GM23248 (cell line): ENCODE measurements at regions not wholly inside any gene's neighbourhood (a gene's known extent, or its start where the extent isn't known, plus 50 kb on each side); places are given as distances from the start of the nearest gene placed in this dataset. TPM values are rescaled to one million over a fixed set of nuclear protein-coding genes. Genes with fewer than 3 reads are reported as not detected.

Experiments used
- DNase-seq: peaks from one replicate; pipeline ENCODE4 v3.0.0-alpha.2; 2015
- H2AFZ ChIP-seq: fragments of 200-600 bp; sonication (generic); 2 replicates; pipeline ENCODE4 v1.6.1; 2016; ENCODE audit warnings: antibody characterized with exemption
- H3F3A ChIP-seq: fragments of 200-600 bp; sonication (generic); 2 replicates; pipeline ENCODE4 v1.6.1; 2016; ENCODE audit warnings: mild to moderate bottlenecking, antibody characterized with exemption, mixed run types; ENCODE audit not compliant: insufficient read depth
- H3K27ac ChIP-seq: fragments of 200-600 bp; sonication (generic); 2 replicates; pipeline ENCODE4 v1.5.1; 2016; ENCODE audit warnings: mild to moderate bottlenecking
- H3K27me3 ChIP-seq: fragments of 200-600 bp; sonication (generic); replicated peaks from 2 replicates; pipeline ENCODE4 v1.6.1; 2016; ENCODE audit warnings: mild to moderate bottlenecking; ENCODE audit not compliant: insufficient read depth
- H3K36me3 ChIP-seq: fragments of 200-600 bp; sonication (generic); 2 replicates; pipeline ENCODE4 v1.6.1; 2016; ENCODE audit warnings: low read depth, mild to moderate bottlenecking
- H3K4me1 ChIP-seq: fragments of 200-600 bp; sonication (generic); 2 replicates; pipeline ENCODE4 v1.6.1; 2016; ENCODE audit warnings: mild to moderate bottlenecking; ENCODE audit not compliant: insufficient read depth
- H3K4me2 ChIP-seq: fragments of 200-600 bp; sonication (generic); one replicate; pipeline ENCODE4 v1.6.1; 2016; ENCODE audit warnings: mild to moderate bottlenecking; ENCODE audit not compliant: unreplicated experiment
- H3K4me3 ChIP-seq: fragments of 200-600 bp; sonication (generic); 2 replicates; pipeline ENCODE4 v1.5.1; 2016; ENCODE audit warnings: mild to moderate bottlenecking
- H3K79me2 ChIP-seq: fragments of 200-600 bp; sonication (generic); 2 replicates; pipeline ENCODE4 v1.6.1; 2016; ENCODE audit warnings: mild to moderate bottlenecking; ENCODE audit not compliant: insufficient read depth
- H3K9ac ChIP-seq: fragments of 200-600 bp; sonication (generic); 2 replicates; pipeline ENCODE4 v1.6.1; 2016; ENCODE audit warnings: mild to moderate bottlenecking
- H3K9me2 ChIP-seq: fragments of 200-600 bp; sonication (generic); 2 replicates; pipeline ENCODE4 v1.6.1; 2016; ENCODE audit warnings: mixed run types, mild to moderate bottlenecking, moderate library complexity; ENCODE audit not compliant: insufficient read depth
- H3K9me3 ChIP-seq: fragments of 200-600 bp; sonication (generic); one replicate; pipeline ENCODE4 v1.6.1; 2017; ENCODE audit warnings: low read depth
- H4K20me1 ChIP-seq: fragments of 200-600 bp; sonication (generic); 2 replicates; pipeline ENCODE4 v1.6.0; 2016; ENCODE audit not compliant: insufficient read depth
- EZH2 ChIP-seq: fragments of 200-600 bp; sonication (generic); IDR thresholded peaks from 2 replicates; pipeline ENCODE4 v1.6.1; 2018; ENCODE audit warnings: antibody characterized with exemption, mild to moderate bottlenecking; ENCODE audit not compliant: insufficient read depth, poor library complexity, severe bottlenecking
- EZH2phosphoT487 ChIP-seq: fragments of 200-600 bp; sonication (generic); IDR thresholded peaks from 2 replicates; pipeline ENCODE4 v1.6.1; 2018; ENCODE audit warnings: antibody characterized with exemption, moderate library complexity, mild to moderate bottlenecking, low read depth; ENCODE audit not compliant: insufficient read depth
- WGBS, 2 experiments: methylation state at CpG; one replicate each; pipeline ENCODE4 v1.1.6; 2015 to 2017; ENCODE audit warnings: low lambda C conversion rate in 2 of 2, low coverage in 1 of 2; ENCODE audit errors: missing lambda C conversion rate in 2 of 2; 5-methylcytosine and 5-hydroxymethylcytosine counted together
- in situ Hi-C: fragments of 300-500 bp; cut with MboI; formaldehyde crosslinking; loops from 2 replicates; pipeline ENCODE4 v1.15.0; 2020
- small RNA-seq: library from RNA; depleted of rRNA; stranded (forward); fragments of <200 nt; gene quantifications from one replicate; pipeline ENCODE3, GENCODE V24; 2014; ENCODE audit warnings: low read depth, low replicate concordance

GRCh38 chr4:8932884-8933283 is 61.2 kb upstream of the HMX1 start:
- H3K27me3 ChIP-seq: no peaks in the 10 kb centered on the region
- H3K4me1 ChIP-seq: no peaks in the 10 kb centered on the region
- no peak overlapping the region for H3K4me2 ChIP-seq
- H3K9me3 ChIP-seq: no peaks in the 10 kb centered on the region
- TF ChIP-seq EZH2phosphoT487 (no peak), EZH2 (no peak)
- no peak overlapping the region for H3K4me3 ChIP-seq
- H3K79me2 ChIP-seq: no peaks in the 10 kb centered on the region
- in situ Hi-C loops: no loop called here
- H2AFZ ChIP-seq: no peak overlapping the region
- H3K9ac ChIP-seq: no peak overlapping the region
- no peak overlapping the region for H3K27ac ChIP-seq
- no peak for DNase-seq
- H3K9me2 ChIP-seq: no peaks in the 10 kb centered on the region
- no peaks in the 10 kb centered on the region for H3F3A ChIP-seq
- 0 to 4% methylated on average over 1 of the region's 1 CpG for WGBS, 2 experiments
- H3K36me3 ChIP-seq: no peaks in the 10 kb centered on the region
- H4K20me1 ChIP-seq: no peaks in the 10 kb centered on the region

- H3F3A ChIP-seq: no peaks in the 10 kb centered on the region
- no peak for TF ChIP-seq EZH2
- no peak for TF ChIP-seq EZH2phosphoT487
- no peaks in the 10 kb centered on the region for H3K9me3 ChIP-seq
- no peaks in the 10 kb centered on the region for H3K36me3 ChIP-seq
- H3K4me1 ChIP-seq: no peaks in the 10 kb centered on the region
- H4K20me1 ChIP-seq: no peaks in the 10 kb centered on the region
- DNase-seq: no peak
- WGBS, 2 experiments: 0 to 3% methylated on average over 1 of the region's 1 CpG
- in situ Hi-C loops: no loop called here
- no peak overlapping the region for H3K27ac ChIP-seq
- no peak overlapping the region for H3K4me2 ChIP-seq
- H3K79me2 ChIP-seq: no peaks in the 10 kb centered on the region
- no peak overlapping the region for H3K9ac ChIP-seq
- H3K27me3 ChIP-seq: peaks cover 4% of the 10 kb centered on the region; the same call in 1 of the 2 replicates
- no peak overlapping the region for H2AFZ ChIP-seq
- H3K9me2 ChIP-seq: no peaks in the 10 kb centered on the region
- H3K4me3 ChIP-seq: no peak overlapping the region
These were observed 56.4 kb upstream of the HMX1 start for GRCh38 chr4:8928074-8928473.

DNA sequence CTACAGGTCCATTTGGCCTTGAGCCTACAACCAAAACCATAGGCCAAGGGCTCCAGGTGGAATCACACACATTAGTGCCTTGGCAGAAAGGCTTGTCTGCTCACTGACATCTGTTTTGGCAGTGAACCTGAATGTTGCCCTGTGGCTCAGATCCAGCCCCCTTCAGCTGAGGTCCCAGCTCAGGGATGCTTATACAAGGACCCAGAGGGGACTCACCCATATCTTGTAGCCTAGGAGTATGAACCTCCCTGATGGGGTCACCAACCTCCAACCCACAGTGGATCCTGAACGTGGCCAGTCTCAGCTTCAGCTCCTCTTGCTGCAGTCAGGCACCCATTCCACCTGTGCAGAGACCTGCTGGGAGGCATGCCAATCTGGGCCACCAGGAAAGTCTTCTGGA is 50.8 kb upstream of the HMX1 start:
- Histone ChIP-seq H3K9me3 (no peaks in the 10 kb centered on the region), H3K4me1 (no peaks in the 10 kb centered on the region), H3F3A (no peaks in the 10 kb centered on the region), H2AFZ (no peak overlapping the region), H4K20me1 (no peaks in the 10 kb centered on the region), H3K27ac (no peak overlapping the region), H3K4me3 (no peak overlapping the region), H3K79me2 (no peaks in the 10 kb centered on the region), H3K9ac (no peak overlapping the region), H3K36me3 (no peaks in the 10 kb centered on the region), H3K9me2 (no peaks in the 10 kb centered on the region), H3K27me3 (peaks cover 8% of the 10 kb centered on the region; the same call in 1 of the 2 replicates), H3K4me2 (no peak overlapping the region)
- TF ChIP-seq EZH2 (no peak), EZH2phosphoT487 (no peak)
- no peak for DNase-seq
- 0 to 8% methylated on average over 1 of the region's 1 CpG for WGBS, 2 experiments
- in situ Hi-C loops: no loop called here

DNA sequence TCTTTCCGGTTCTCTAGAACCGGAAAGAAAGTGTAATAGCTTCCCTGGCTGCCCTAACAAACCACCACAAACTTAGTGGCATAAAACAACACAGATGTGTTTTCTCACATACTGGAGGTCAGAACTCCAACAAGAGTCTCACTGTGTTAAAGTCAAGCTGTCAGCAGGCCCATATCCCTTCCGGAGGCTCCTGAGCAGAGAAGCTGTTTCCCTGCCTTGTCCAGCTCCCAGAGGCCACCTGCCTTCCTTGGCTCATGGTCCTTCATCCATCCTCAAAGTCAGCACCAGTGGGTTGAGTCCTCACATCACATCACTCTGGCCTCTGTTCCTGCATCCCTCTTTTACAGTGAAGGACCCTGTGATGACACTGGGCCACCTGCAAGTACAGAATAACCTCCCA is 49.8 kb upstream of the HMX1 start:
- WGBS, 2 experiments: 29 to 31% methylated on average over 3 of the region's 3 CpGs
- TF ChIP-seq EZH2 (no peak), EZH2phosphoT487 (no peak)

More for the DNA sequence above, 49.8 kb upstream of the HMX1 start:
- H3K4me3 ChIP-seq: no peak overlapping the region
- H4K20me1 ChIP-seq: no peaks in the 10 kb centered on the region
- no peaks in the 10 kb centered on the region for H3K9me3 ChIP-seq
- no peak overlapping the region for H2AFZ ChIP-seq
- no peak overlapping the region for H3K9ac ChIP-seq
- DNase-seq: no peak
- H3K27ac ChIP-seq: no peak overlapping the region
- in situ Hi-C loops: no loop called here
- H3K27me3 ChIP-seq: peaks cover 8% of the 10 kb centered on the region; the same call in 1 of the 2 replicates
- H3K79me2 ChIP-seq: no peaks in the 10 kb centered on the region
- H3K4me1 ChIP-seq: no peaks in the 10 kb centered on the region
- no peak overlapping the region for H3K4me2 ChIP-seq
- H3K9me2 ChIP-seq: no peaks in the 10 kb centered on the region
- no peaks in the 10 kb centered on the region for H3F3A ChIP-seq
- H3K36me3 ChIP-seq: no peaks in the 10 kb centered on the region

Small RNA genes lying in the stretch of these regions (small RNA-seq; reads per million reads assigned to genes)
- not detected for gene SNRPCP16
